B cell (primary cell): ENCODE measurements at regions not wholly inside any gene's neighbourhood (a gene's known extent, or its start where the extent isn't known, plus 50 kb on each side); places are given as distances from the start of the nearest gene placed in this dataset.

Experiments used
- ATAC-seq: fragments of 200-7000 bp; cut with Tn5 transposase; one replicate; pipeline ENCODE4 v1.10.0; 2021; ENCODE audit warnings: low read depth, mild to moderate bottlenecking, moderate number of reproducible peaks, moderate library complexity
- CTCF ChIA-PET: fragments of 350-600 bp; sonication (Branson Sonifier 250); formaldehyde crosslinking; loops from one replicate; lab custom pipeline; 2021; ENCODE audit warnings: antibody characterized with exemption, inconsistent platforms; lab: Charles Lee
- POLR2A ChIA-PET: fragments of 350-600 bp; sonication (Branson Sonifier 250); formaldehyde crosslinking; loops from one replicate; lab custom pipeline; 2021; ENCODE audit warnings: antibody characterized with exemption; lab: Charles Lee
- DNase-seq: peaks from one replicate; pipeline ENCODE4 v3.0.0; 2013
- H2AFZ ChIP-seq: 2 replicates; pipeline ENCODE4 v1.6.1; 2012; ENCODE audit warnings: mild to moderate bottlenecking, low read depth, low read length; ENCODE audit not compliant: insufficient read depth, poor library complexity, severe bottlenecking
- H3K27ac ChIP-seq, 2 donors: 1 replicate in 1 of 2; 2 replicates in 1 of 2; pipeline ENCODE4 v1.5.1; 2012 to 2013; ENCODE audit warnings: low read length in 2 of 2, mild to moderate bottlenecking in 2 of 2, moderate library complexity in 1 of 2
- H3K27me3 ChIP-seq, 4 experiments: fragments of 200-600 bp in 1 of 4; sonication (generic) in 1 of 4; replicated peaks in 1 of 4; 1 replicate in 2 of 4; 2 replicates in 2 of 4; pipeline versions ENCODE4 v1.6.1 to v1.7.0; 2013 to 2016; ENCODE audit warnings: low read length in 3 of 4, mild to moderate bottlenecking in 2 of 4, mixed read lengths in 1 of 4, moderate library complexity in 1 of 4; ENCODE audit not compliant: insufficient read depth in 4 of 4, control insufficient read depth in 3 of 4; ENCODE audit errors: control extremely low read depth in 1 of 4
- H3K36me3 ChIP-seq, 2 experiments: replicated peaks in 1 of 2; 1 replicate in 1 of 2; 2 replicates in 1 of 2; pipeline versions ENCODE4 v1.6.1 to v1.7.1; 2013; ENCODE audit warnings: low read length in 1 of 2; ENCODE audit not compliant: insufficient read depth in 2 of 2, control insufficient read depth in 1 of 2; ENCODE audit errors: control extremely low read depth in 1 of 2, extremely low read depth in 1 of 2
- H3K4me1 ChIP-seq, 2 donors: fragments of 200-600 bp in 1 of 2; sonication (generic) in 1 of 2; 1 replicate in 1 of 2; 2 replicates in 1 of 2; pipeline versions ENCODE4 v1.5.1 to v1.6.1; 2013 to 2017; ENCODE audit warnings: low read length in 2 of 2; ENCODE audit not compliant: control insufficient read depth in 2 of 2, insufficient read depth in 2 of 2
- H3K4me2 ChIP-seq: replicated peaks from 2 replicates; pipeline ENCODE3; 2012; ENCODE audit warnings: mild to moderate bottlenecking, low read depth, low read length; ENCODE audit not compliant: poor library complexity, severe bottlenecking
- H3K4me3 ChIP-seq, 5 experiments: fragments of 200-600 bp in 1 of 5; sonication (generic) in 1 of 5; 1 replicate in 3 of 5; 2 replicates in 2 of 5; pipeline versions ENCODE4 v1.5.1 to v1.7.0; 2011 to 2016; ENCODE audit warnings: low read length in 4 of 5, mild to moderate bottlenecking in 4 of 5, low read depth in 2 of 5, control low read depth in 1 of 5, moderate library complexity in 1 of 5; ENCODE audit not compliant: insufficient read depth in 1 of 5; ENCODE audit errors: control extremely low read depth in 1 of 5, extremely low read depth in 1 of 5
- H3K79me2 ChIP-seq: fragments of 200-600 bp; sonication (generic); one replicate; pipeline ENCODE4 v1.6.0; 2016; ENCODE audit warnings: low read length; ENCODE audit not compliant: control insufficient read depth, insufficient read depth
- H3K9ac ChIP-seq: fragments of 200-600 bp; sonication (generic); 2 replicates; pipeline ENCODE4 v1.6.1; 2017; ENCODE audit warnings: mild to moderate bottlenecking, low read length, moderate library complexity
- H3K9me3 ChIP-seq, 3 donors: one replicate each; pipeline versions ENCODE4 v1.6.1 to v1.7.1; 2013; ENCODE audit warnings: low read length in 2 of 3; ENCODE audit not compliant: control insufficient read depth in 2 of 3, insufficient read depth in 1 of 3; ENCODE audit errors: control extremely low read depth in 1 of 3
- H4K20me1 ChIP-seq: 2 replicates; pipeline ENCODE4 v1.6.0; 2012; ENCODE audit warnings: mild to moderate bottlenecking, low read length; ENCODE audit not compliant: insufficient read depth, control insufficient read depth, poor library complexity, severe bottlenecking
- H3K27ac Mint-ChIP-seq: one replicate; pipeline ENCODE4 v1.8.0; 2021; ENCODE audit warnings: mixed read lengths
- H3K27me3 Mint-ChIP-seq: one replicate; pipeline ENCODE4 v1.8.0; 2021; ENCODE audit warnings: mixed read lengths
- H3K4me1 Mint-ChIP-seq: one replicate; pipeline ENCODE4 v1.8.0; 2021; ENCODE audit warnings: mixed read lengths
- H3K4me3 Mint-ChIP-seq: one replicate; pipeline ENCODE4 v1.8.0; 2021; ENCODE audit warnings: mixed read lengths
- H3K9me3 Mint-ChIP-seq: one replicate; pipeline ENCODE4 v1.8.0; 2022; ENCODE audit warnings: mixed read lengths; ENCODE audit not compliant: insufficient read depth
- CTCF ChIP-seq: fragments of 200-600 bp; IDR thresholded peaks from one replicate; pipeline ENCODE4 v1.8.0; 2022; ENCODE audit warnings: antibody characterized with exemption, mild to moderate bottlenecking
- EZH2 ChIP-seq: IDR thresholded peaks from 2 replicates; pipeline ENCODE4 v1.6.1; 2012; ENCODE audit warnings: borderline replicate concordance, low read depth, mild to moderate bottlenecking, moderate library complexity, low read length; ENCODE audit not compliant: insufficient read depth, poor library complexity, severe bottlenecking
- WGBS: methylation state at CpG from one replicate; pipeline ENCODE4 v1.1.5; 2013; ENCODE audit warnings: missing lambda C conversion rate; ENCODE audit not compliant: insufficient coverage; 5-methylcytosine and 5-hydroxymethylcytosine counted together
- intact Hi-C: fragments of 100-400 bp; cut with micrococcal nuclease; formaldehyde crosslinking; loops from one replicate; pipeline ENCODE4 v1.10.0; 2022

GRCh38 chr9:1454616-1455347 lies 404.6 kb downstream of the DMRT2 start:
- Mint-ChIP-seq H3K4me3 (no peak overlapping the region), H3K27ac (no peak overlapping the region), H3K9me3 (no peaks in the 10 kb centered on the region), H3K4me1 (no peaks in the 10 kb centered on the region), H3K27me3 (peaks cover 9% of the 10 kb centered on the region)
- H2AFZ ChIP-seq: no peak overlapping the region
- H3K27ac ChIP-seq: no peak overlapping the region
- no peaks in the 10 kb centered on the region for H3K9me3 ChIP-seq
- ATAC-seq: no peak
- H4K20me1 ChIP-seq: no peaks in the 10 kb centered on the region
- H3K4me1 ChIP-seq: no peaks in the 10 kb centered on the region
- TF ChIP-seq EZH2: no peak
- CTCF ChIA-PET: no interaction called here
- no peaks in the 10 kb centered on the region for H3K27me3 ChIP-seq
- no peak overlapping the region for H3K4me3 ChIP-seq
- POLR2A ChIA-PET: no interaction called here
- 90% methylated on average over 4 of the region's 7 CpGs for WGBS
- intact Hi-C loops: no loop called here
- no peaks in the 10 kb centered on the region for H3K36me3 ChIP-seq
- no peaks in the 10 kb centered on the region for H3K79me2 ChIP-seq
- no peak for DNase-seq
- no peak overlapping the region for H3K9ac ChIP-seq
- no peak overlapping the region for H3K4me2 ChIP-seq

- Histone ChIP-seq H2AFZ (no peak overlapping the region), H3K79me2 (no peaks in the 10 kb centered on the region), H3K27me3 (no peaks in the 10 kb centered on the region), H3K9ac (no peak overlapping the region), H3K4me3 (no peak overlapping the region), H3K27ac (no peak overlapping the region), H3K9me3 (no peaks in the 10 kb centered on the region), H3K4me2 (no peak overlapping the region), H3K4me1 (no peaks in the 10 kb centered on the region), H4K20me1 (no peaks in the 10 kb centered on the region), H3K36me3 (no peaks in the 10 kb centered on the region)
- TF ChIP-seq CTCF (no peak), EZH2 (no peak)
- ChIA-PET CTCF (no interaction called here), POLR2A (no interaction called here)
- Mint-ChIP-seq H3K27ac (no peak overlapping the region), H3K27me3 (peaks cover 9% of the 10 kb centered on the region), H3K4me3 (no peak overlapping the region), H3K9me3 (no peaks in the 10 kb centered on the region), H3K4me1 (no peaks in the 10 kb centered on the region)
- intact Hi-C loops: no loop called here
- no peak for ATAC-seq
- 80% methylated on average over 1 of the region's 4 CpGs for WGBS
- no peak for DNase-seq
Measured at GRCh38 chr9:1455766-1456165, 405.6 kb downstream of the DMRT2 start.
